Neural cell (in vitro differentiated cells): ENCODE measurements at regions not wholly inside any gene's neighbourhood (a gene's known extent, or its start where the extent isn't known, plus 50 kb on each side); places are given as distances from the start of the nearest gene placed in this dataset.

ENCODE experiments used
- EP300 ChIP-seq: fragments of 450-650 bp; conservative IDR thresholded peaks from 2 replicates; pipeline ENCODE4 v1.6.1; 2014; ENCODE audit warnings: antibody characterized with exemption, mild to moderate bottlenecking, moderate library complexity; ENCODE audit not compliant: poor library complexity, severe bottlenecking
- EZH2 ChIP-seq: fragments of 200-600, 300-800 bp; shearing (Covaris generic), sonication (generic); IDR thresholded peaks from 2 replicates; pipeline ENCODE4 v1.6.1; 2014; ENCODE audit warnings: antibody characterized with exemption, low read length, borderline replicate concordance, mild to moderate bottlenecking; ENCODE audit not compliant: insufficient read depth, poor library complexity, severe bottlenecking
- RAD21 ChIP-seq: fragments of 450-650 bp; conservative IDR thresholded peaks from 2 replicates; pipeline ENCODE4 v1.6.1; 2014; ENCODE audit warnings: antibody characterized with exemption, mild to moderate bottlenecking, moderate library complexity
- SMC3 ChIP-seq: fragments of 450-650 bp; conservative IDR thresholded peaks from 2 replicates; pipeline ENCODE4 v1.6.1; 2014; ENCODE audit warnings: antibody characterized with exemption, mild to moderate bottlenecking, moderate library complexity; ENCODE audit not compliant: poor library complexity
- TF ChIP-seq, protein P1 (sequence below): fragments of 450-650 bp; IDR thresholded peaks from 2 replicates; pipeline ENCODE4 v1.5.1; 2014; ENCODE audit warnings: antibody characterized with exemption, mild to moderate bottlenecking, moderate library complexity; ENCODE audit not compliant: poor library complexity, severe bottlenecking

GRCh38 chr1:82896036-82896435 lies 1095.3 kb downstream of the ADGRL2 start:
- TF ChIP-seq, protein P1, sequence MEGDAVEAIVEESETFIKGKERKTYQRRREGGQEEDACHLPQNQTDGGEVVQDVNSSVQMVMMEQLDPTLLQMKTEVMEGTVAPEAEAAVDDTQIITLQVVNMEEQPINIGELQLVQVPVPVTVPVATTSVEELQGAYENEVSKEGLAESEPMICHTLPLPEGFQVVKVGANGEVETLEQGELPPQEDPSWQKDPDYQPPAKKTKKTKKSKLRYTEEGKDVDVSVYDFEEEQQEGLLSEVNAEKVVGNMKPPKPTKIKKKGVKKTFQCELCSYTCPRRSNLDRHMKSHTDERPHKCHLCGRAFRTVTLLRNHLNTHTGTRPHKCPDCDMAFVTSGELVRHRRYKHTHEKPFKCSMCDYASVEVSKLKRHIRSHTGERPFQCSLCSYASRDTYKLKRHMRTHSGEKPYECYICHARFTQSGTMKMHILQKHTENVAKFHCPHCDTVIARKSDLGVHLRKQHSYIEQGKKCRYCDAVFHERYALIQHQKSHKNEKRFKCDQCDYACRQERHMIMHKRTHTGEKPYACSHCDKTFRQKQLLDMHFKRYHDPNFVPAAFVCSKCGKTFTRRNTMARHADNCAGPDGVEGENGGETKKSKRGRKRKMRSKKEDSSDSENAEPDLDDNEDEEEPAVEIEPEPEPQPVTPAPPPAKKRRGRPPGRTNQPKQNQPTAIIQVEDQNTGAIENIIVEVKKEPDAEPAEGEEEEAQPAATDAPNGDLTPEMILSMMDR = no peak
- TF ChIP-seq RAD21 (no peak), EZH2 (no peak), SMC3 (no peak), EP300 (no peak)
